ENCODE measurements at regions not wholly inside any gene's neighbourhood (a gene's known extent, or its start where the extent isn't known, plus 50 kb on each side); places are given as distances from the start of the nearest gene placed in this dataset.
"Not testable (repeated sequence)": the region's sequence is repeated elsewhere in the genome, so short reads cannot be mapped to it uniquely, and the experiment has no call there.

- DNase-seq (ENCODE audit: low read depth): no peak
Measured at GRCh38 chr2:7599462-7600258, 682.4 kb downstream of the RNF144A start.

- no peak for DNase-seq (ENCODE audit: low read depth)
Measured at GRCh38 chr2:7601990-7602389, 684.8 kb downstream of the RNF144A start.

DNA sequence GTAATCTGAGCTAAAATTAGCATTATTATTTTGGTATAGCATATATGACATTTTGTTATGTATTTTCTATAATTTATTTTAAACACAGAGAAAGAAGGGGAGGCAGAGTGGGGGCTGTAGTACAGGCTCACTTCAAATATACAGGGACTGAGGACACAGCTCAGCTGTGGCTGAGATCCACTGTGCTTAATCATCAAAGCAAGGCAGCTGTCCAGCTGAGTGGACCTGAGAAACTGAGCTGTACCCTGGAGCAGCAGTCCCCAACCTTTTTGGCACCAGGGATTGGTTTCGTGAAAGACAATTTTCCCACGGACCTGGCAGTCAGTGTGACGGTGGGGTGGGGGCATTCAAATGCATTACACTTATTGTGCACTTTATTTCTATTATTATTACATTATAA lies 687.2 kb downstream of the RNF144A start:
- no peak for DNase-seq (ENCODE audit: low read depth)

GRCh38 chr2:7607441-7608173 lies 690.4 kb downstream of the RNF144A start:
- no peak for DNase-seq (ENCODE audit: low read depth)

DNA sequence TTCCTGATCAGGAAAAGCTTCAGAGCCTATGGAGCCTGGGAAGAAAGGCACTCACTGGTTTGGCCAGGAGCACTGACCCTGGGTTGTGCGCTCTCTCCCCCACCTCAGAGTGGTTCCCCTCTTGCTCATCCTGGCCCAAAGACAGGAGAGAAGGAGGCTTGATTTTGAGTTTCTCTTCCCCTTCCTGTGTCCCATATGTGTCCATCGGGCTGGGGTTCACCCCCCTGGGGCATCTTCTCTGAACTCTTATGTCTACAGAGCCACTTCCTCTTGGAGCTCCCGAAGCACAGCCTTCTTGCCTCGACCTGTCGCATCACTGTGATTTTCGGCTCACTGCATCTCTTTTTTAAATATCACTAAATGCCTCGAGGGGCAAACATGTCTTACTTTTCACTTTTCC lies 692.3 kb downstream of the RNF144A start:
- no peak for DNase-seq (ENCODE audit: low read depth)

GRCh38 chr2:7609974-7610373 lies 692.8 kb downstream of the RNF144A start:
- DNase-seq (ENCODE audit: low read depth): no peak

DNA sequence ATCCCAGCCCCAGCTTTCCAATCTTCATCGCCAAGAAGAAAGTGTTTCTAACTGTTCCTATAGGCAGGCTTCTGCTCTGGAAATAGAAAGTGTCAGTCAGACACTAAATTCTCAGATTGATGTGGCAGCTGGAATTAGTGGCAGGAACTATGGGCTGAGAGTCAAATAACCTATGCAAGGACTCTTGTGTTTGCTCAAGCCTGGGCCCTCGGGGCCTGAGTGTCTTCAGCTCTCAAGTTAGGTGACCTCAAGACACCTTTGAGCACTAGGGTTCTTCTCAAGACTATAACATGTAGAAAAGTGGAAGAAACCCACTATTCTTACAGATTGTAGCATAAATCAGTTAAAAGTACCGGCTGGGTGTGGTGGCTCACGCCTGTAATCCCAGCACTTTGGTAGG lies 694.5 kb downstream of the RNF144A start:
- DNase-seq (ENCODE audit: low read depth): no peak

- no peak for DNase-seq (ENCODE audit: low read depth)
Measured at GRCh38 chr2:7612969-7613368, 695.8 kb downstream of the RNF144A start.

DNA sequence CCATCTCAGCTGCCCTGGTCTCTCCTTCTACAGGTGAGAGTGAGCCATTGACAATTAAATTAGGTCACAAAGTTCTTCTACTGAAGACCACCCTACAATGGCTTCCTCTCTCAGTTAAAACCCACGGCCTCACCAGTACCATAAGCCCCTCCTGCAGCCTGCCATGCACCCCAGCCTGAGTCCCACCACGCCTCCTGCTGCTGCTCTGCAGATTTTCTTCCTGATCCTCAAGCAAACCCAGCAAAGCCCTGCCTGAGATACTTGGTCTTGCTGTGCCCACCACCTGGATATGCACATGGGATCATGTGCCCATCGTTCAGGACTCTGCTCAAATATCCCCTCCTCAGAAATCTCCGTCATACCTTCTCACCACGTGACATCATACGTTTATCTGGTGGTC lies 696.6 kb downstream of the RNF144A start:
- no peak for DNase-seq (ENCODE audit: low read depth)

DNA sequence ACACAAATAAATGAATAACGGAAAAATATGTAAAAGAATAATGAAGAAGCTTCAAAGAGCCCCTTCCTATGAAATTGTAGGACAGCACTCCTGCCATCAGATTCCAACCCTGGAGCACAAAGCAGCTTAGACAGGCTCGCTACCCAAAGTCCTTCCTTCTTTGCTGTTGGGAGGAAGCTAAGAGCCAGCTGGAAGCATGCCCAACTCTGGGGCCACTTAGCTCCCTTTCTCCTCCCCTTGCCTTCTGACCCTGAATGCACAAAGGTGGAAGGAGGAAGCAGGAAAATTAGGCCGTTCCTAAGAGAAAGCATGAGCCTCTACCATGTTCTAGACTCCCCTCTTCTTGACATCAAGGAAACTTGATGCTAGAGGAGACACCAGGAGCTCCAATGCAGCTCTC lies 700.8 kb downstream of the RNF144A start:
- no peak for DNase-seq (ENCODE audit: low read depth)

GRCh38 chr2:7619203-7619970 lies 702.2 kb downstream of the RNF144A start:
- DNase-seq (ENCODE audit: low read depth): no peak

- no peak for DNase-seq (ENCODE audit: low read depth)
Measured at GRCh38 chr2:7620255-7620654, 703.0 kb downstream of the RNF144A start.

GRCh38 chr2:7621018-7621814 lies 704.0 kb downstream of the RNF144A start:
- DNase-seq (ENCODE audit: low read depth): no peak

DNA sequence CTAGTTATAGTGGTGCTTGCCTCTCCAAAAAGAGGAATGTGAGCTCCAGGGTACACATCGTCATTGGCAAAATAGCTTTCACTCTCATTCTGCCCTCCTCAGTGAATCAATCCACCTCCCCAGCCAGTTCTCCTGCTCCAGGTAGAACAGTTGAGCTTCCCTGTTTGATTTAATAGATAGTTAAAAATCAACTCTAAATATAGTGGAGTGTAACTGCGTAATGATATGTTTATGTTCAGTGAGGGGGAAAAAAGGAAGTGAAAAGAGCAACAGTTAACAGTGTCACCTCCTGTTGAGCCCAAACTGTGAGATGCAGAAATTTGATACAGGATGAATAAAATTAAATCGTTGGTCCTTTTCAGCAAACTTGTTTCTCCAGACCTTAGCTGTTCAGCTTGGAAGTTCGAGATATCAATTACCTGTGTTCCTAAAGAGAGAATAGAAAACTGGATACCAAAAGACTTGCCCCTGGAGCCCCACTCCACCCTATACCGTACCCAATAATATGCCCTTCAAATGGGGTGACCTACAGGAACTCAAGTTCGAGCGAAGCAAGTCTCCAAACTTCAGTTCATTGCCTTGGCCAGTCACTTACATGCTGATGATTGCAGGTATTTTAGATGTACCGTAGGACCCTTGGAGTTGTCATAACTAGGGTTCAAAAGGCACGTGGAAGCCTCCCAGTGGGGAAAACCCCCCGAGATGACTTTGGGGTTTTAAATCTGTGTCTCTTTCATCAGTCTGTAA lies 708.4 kb downstream of the RNF144A start:
- no peak for DNase-seq (ENCODE audit: low read depth)

- no peak for DNase-seq (ENCODE audit: low read depth)
Measured at GRCh38 chr2:7626139-7626537, 708.9 kb downstream of the RNF144A start.

- DNase-seq (ENCODE audit: low read depth): no peak
Measured at GRCh38 chr2:7627583-7627982, 710.4 kb downstream of the RNF144A start.

GRCh38 chr2:7632420-7632819 lies 715.2 kb downstream of the RNF144A start:
- DNase-seq (ENCODE audit: low read depth): no peak

DNA sequence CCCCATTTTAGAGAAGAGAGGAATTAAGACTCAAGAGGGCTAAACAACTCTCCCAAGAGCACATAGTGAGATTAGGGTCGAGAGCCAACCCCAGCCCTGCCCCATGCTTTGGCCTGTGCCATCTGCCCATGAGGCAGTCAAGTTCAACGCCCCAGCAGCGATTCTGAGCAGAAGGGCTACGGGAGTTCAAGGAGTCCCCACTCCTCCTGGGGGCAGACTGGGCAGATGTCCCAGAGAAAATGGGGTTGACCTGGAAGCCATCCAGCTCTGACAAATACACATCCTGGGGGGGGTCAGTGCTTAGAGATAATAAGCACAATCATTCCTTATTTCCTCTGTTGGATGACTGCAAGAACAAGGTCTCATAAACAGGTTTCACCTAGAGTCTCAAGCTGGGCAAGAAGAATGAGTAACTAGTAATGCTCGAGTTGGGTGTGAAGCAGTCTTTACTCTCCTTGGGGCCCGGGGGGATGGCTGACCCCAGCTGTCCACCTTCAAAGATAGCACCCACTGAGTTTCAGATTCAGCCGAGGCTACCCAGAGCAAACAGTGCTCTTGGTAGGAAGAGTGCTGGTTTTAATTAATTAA lies 716.4 kb downstream of the RNF144A start:
- no peak for DNase-seq (ENCODE audit: low read depth)

- no peak for DNase-seq (ENCODE audit: low read depth)
Measured at GRCh38 chr2:7634409-7634808, 717.2 kb downstream of the RNF144A start.

DNA sequence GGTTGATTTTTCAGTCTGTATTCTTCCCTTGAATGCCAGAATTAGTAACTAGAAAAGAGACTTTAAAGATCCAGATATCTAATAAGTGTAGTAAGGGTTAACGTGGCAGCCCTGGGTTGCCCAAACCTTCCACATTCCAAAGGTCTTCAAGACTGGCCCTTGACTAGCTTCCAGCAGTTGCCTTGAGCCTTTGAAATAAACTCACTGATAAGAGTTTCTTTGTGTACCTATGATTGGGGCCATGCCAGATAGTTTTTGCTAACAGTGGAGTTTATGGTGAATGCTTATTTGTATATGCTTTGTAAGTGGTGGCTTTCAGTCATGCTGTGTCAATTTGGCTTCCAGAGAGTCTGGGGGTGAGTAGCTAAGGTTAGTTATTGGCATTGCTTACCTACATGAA lies 722.3 kb downstream of the RNF144A start:
- no peak for DNase-seq (ENCODE audit: low read depth)

GRCh38 chr2:7641272-7641671 lies 724.1 kb downstream of the RNF144A start:
- not testable (repeated sequence) for DNase-seq (ENCODE audit: low read depth)
